Ovary (tissue), 7 donors: ENCODE measurements at regions not wholly inside any gene's neighbourhood (a gene's known extent, or its start where the extent isn't known, plus 50 kb on each side); places are given as distances from the start of the nearest gene placed in this dataset.

Experiments used
- DNase-seq, 5 donors: peaks; one replicate each; pipeline ENCODE4 v3.0.0-alpha.2; 2019 to 2020
- H3K27ac ChIP-seq, 2 donors: fragments of 200-600 bp; one replicate each; pipeline versions ENCODE4 v1.5.1 to v1.8.0; 2019 to 2022
- H3K27me3 ChIP-seq: fragments of 200-600 bp; one replicate; pipeline ENCODE4 v1.8.0; 2022
- H3K36me3 ChIP-seq: fragments of 200-600 bp; sonication (generic); one replicate; pipeline ENCODE4 v1.5.1; 2019
- H3K4me1 ChIP-seq: one replicate; pipeline ENCODE4 v1.8.1; 2013; ENCODE audit warnings: mild to moderate bottlenecking, moderate library complexity; ENCODE audit not compliant: insufficient read depth
- H3K4me3 ChIP-seq: fragments of 200-600 bp; sonication (generic); one replicate; pipeline ENCODE4 v1.5.1; 2017
- H3K9me3 ChIP-seq, 2 donors: fragments of 200-600 bp in 1 of 2; sonication (generic) in 1 of 2; one replicate each; pipeline versions ENCODE4 v1.5.1 to v1.8.1; 2013 to 2019; ENCODE audit warnings: mild to moderate bottlenecking in 1 of 2, moderate library complexity in 1 of 2
- CTCF ChIP-seq, 3 donors: fragments of 450-650 bp in 2 of 3; fragments of 200-600 bp in 1 of 3; IDR thresholded peaks; one replicate each; pipeline versions ENCODE4 v1.5.1 to v1.8.0; 2016 to 2022; ENCODE audit warnings: antibody characterized with exemption in 3 of 3, mild to moderate bottlenecking in 1 of 3
- EP300 ChIP-seq: sonication (generic); formaldehyde crosslinking; IDR thresholded peaks from one replicate; pipeline ENCODE4 v1.6.1; 2017; ENCODE audit warnings: antibody characterized with exemption
- POLR2A ChIP-seq: fragments of 450-650 bp; IDR thresholded peaks from one replicate; pipeline ENCODE4 v1.6.1; 2017; ENCODE audit warnings: antibody characterized with exemption, mild to moderate bottlenecking, moderate library complexity
- WGBS, 3 donors: extraction: QIAGEN DNeasy Blood & Tissue Kit in 1 of 3; methylation state at CpG; one replicate each; pipeline versions ENCODE4 v1.1.5 to v1.1.7; 2013 to 2017; 5-methylcytosine and 5-hydroxymethylcytosine counted together
- intact Hi-C, 4 donors: fragments of 100-400 bp; cut with DNase I; formaldehyde crosslinking; loops; one replicate each; pipeline versions ENCODE4 v1.11.0 to v1.15.1; 2022 to 2023
- donor health status: DM: no; HTN: no; CAD: no; lungs with moderate emphysema.
- donor health status: DM: no; HTN: no; CAD: no.
- donor health status: Bipolar disorder and iron deficiency.
- donor health status: DM: no; HTN: no; CAD: no.
- donor health status: DM: yes; HTN: yes; CAD: no.

GRCh38 chr2:62566847-62567246, 60.9 kb upstream of the TMEM17 start:
- H3K4me1 ChIP-seq = peaks cover 15% of the 10 kb centered on the region
- TF ChIP-seq EP300 (no peak), POLR2A (no peak), CTCF (IDR thresholded peaks at IDR 0.05) (no peak)
- no peak for DNase-seq
- intact Hi-C loops = no loop called here
- H3K4me3 ChIP-seq = no peak overlapping the region
- H3K27ac ChIP-seq = no peak overlapping the region
- WGBS, 3 donors = 27 to 46% (median 33%) methylated on average over 1 of the region's 1 CpG
- no peaks in the 10 kb centered on the region for H3K27me3 ChIP-seq
- no peaks in the 10 kb centered on the region for H3K36me3 ChIP-seq
- H3K9me3 ChIP-seq = no peaks in the 10 kb centered on the region

GRCh38 chr2:62565309-62565908, 59.4 kb upstream of the TMEM17 start:
- H3K27ac ChIP-seq = peak overlapping the region in 1 of 2 donors; percentile 17
- H3K9me3 ChIP-seq = no peaks in the 10 kb centered on the region
- intact Hi-C loops = no loop called here
- no peaks in the 10 kb centered on the region for H3K27me3 ChIP-seq
- peaks cover 10% of the 10 kb centered on the region for H3K4me1 ChIP-seq
- TF ChIP-seq POLR2A (no peak), CTCF (IDR thresholded peaks at IDR 0.05) (no peak), EP300 (no peak)
- no peak overlapping the region for H3K4me3 ChIP-seq
- no peak for DNase-seq
- 18 to 53% (median 39%) methylated on average over 3 of the region's 3 CpGs for WGBS, 3 donors
- no peaks in the 10 kb centered on the region for H3K36me3 ChIP-seq

- intact Hi-C loops = no loop called here
- H3K27ac ChIP-seq = peak overlapping the region in 1 of 2 donors; percentile 17
- H3K4me3 ChIP-seq = no peak overlapping the region
- WGBS, 3 donors = 87 to 92% (median 88%) methylated on average over 4 of the region's 4 CpGs
- H3K36me3 ChIP-seq = no peaks in the 10 kb centered on the region
- peaks cover 8% of the 10 kb centered on the region for H3K4me1 ChIP-seq
- TF ChIP-seq POLR2A (no peak), EP300 (no peak), CTCF (IDR thresholded peaks at IDR 0.05) (no peak)
- no peak for DNase-seq
- H3K9me3 ChIP-seq = no peaks in the 10 kb centered on the region
- no peaks in the 10 kb centered on the region for H3K27me3 ChIP-seq
Observed at GRCh38 chr2:62564380-62565137, 58.6 kb upstream of the TMEM17 start.

- Histone ChIP-seq H3K36me3 (no peaks in the 10 kb centered on the region), H3K27me3 (no peaks in the 10 kb centered on the region), H3K27ac (no peak overlapping the region), H3K9me3 (no peaks in the 10 kb centered on the region), H3K4me1 (peaks cover 4% of the 10 kb centered on the region), H3K4me3 (no peak overlapping the region)
- intact Hi-C loops = no loop called here
- DNase-seq = no peak
- TF ChIP-seq CTCF (IDR thresholded peaks at IDR 0.05) = no peak
- TF ChIP-seq POLR2A = no peak
- TF ChIP-seq EP300 = no peak
- 95 to 99% (median 97%) methylated on average over 4 of the region's 4 CpGs for WGBS, 3 donors
Observed at GRCh38 chr2:62561586-62561985, 55.6 kb upstream of the TMEM17 start.
